ENCODE measurements at regions not wholly inside any gene's neighbourhood (a gene's known extent, or its start where the extent isn't known, plus 50 kb on each side); places are given as distances from the start of the nearest gene placed in this dataset.
"Not testable (repeated sequence)": the region's sequence is repeated elsewhere in the genome, so short reads cannot be mapped to it uniquely, and the experiment has no call there.

DNA sequence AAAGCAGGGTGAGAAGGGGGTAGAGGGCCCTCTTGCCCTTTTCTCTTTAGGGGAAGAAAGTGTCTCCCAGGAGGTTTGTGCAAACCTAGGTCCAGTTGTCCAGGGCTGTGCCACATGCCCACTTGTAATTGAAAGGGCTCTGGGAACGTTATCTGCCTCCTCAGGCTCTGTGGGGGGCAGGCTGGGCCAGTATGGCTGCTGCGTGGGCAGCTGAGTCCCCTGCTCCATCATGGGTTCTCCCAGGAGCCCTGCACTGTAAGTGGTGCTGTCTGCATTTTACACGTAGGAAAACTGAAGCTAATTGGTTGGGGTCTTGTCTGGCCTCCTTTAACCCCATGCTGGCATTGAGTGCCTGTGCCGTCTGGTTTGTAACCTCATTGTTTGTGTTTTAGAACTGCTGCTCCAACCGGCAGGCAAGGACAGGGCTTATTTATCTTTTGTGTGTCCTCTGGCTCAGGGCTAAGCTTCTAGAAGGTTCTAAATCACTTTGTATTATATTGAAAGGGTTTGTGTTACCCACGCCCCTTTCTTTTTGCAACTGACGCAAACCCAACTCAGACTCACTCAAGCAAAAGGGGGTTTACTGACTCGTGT lies 117.7 kb upstream of the CIBAR2 start:
- WGBS, 4 donors: 47 to 69% (median 56%) methylated on average over 8 of the region's 8 CpGs
- no peak for DNase-seq
- peaks cover 23 to 60% of the 10 kb centered on the region in 2 donors for H3K4me1 ChIP-seq (replicated peaks in 1 of 2)
- no peaks in the 10 kb centered on the region for H3K36me3 ChIP-seq (replicated peaks in 1 of 2)
- no peak for TF ChIP-seq POLR2A (IDR thresholded peaks at IDR 0.05)
- TF ChIP-seq, protein P1, sequence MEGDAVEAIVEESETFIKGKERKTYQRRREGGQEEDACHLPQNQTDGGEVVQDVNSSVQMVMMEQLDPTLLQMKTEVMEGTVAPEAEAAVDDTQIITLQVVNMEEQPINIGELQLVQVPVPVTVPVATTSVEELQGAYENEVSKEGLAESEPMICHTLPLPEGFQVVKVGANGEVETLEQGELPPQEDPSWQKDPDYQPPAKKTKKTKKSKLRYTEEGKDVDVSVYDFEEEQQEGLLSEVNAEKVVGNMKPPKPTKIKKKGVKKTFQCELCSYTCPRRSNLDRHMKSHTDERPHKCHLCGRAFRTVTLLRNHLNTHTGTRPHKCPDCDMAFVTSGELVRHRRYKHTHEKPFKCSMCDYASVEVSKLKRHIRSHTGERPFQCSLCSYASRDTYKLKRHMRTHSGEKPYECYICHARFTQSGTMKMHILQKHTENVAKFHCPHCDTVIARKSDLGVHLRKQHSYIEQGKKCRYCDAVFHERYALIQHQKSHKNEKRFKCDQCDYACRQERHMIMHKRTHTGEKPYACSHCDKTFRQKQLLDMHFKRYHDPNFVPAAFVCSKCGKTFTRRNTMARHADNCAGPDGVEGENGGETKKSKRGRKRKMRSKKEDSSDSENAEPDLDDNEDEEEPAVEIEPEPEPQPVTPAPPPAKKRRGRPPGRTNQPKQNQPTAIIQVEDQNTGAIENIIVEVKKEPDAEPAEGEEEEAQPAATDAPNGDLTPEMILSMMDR (IDR thresholded peaks at IDR 0.05): no peak
- intact Hi-C loops (cut with DNase I): loop anchor here (5.0 to 10.0 kb wide), 2 partner anchors 55 to 113 kb away; no protein-coding TSS in a partner anchor
- H3K9me3 ChIP-seq (replicated peaks in 1 of 3): no peaks in the 10 kb centered on the region
- peak overlapping the region in 2 of 5 donors; percentile 49 to 50 for H3K27ac ChIP-seq
- H3K4me3 ChIP-seq: no peak overlapping the region
- H3K27me3 ChIP-seq: no peaks in the 10 kb centered on the region

DNA sequence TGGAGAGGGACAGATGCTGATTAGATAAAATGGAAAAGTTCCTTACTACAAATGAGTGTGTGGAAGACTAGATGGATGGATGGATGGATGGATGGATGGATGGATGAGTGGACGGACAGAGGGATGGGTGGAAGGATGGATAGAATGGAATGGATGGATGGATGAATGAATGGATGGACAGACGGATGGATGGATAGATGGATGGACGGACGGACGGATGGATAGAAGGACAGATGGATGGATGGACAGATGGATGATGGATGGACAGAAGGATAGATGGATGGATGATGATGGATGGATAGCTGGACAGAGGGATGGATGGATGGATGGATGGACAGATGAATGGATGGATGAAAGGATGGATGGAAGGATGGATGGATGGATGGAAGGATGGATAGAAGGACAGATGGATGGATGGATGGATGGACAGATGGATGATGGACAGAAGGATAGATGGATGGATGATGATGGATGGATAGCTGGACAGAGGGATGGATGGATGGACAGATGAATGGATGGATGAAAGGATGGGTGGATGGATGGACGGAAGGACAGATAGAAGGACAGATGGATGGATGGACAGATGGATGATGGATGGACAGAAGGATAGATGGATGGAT lies 118.6 kb upstream of the CIBAR2 start:
- 86 to 97% (median 94%) methylated on average over 6 of the region's 6 CpGs for WGBS, 4 donors

DNA sequence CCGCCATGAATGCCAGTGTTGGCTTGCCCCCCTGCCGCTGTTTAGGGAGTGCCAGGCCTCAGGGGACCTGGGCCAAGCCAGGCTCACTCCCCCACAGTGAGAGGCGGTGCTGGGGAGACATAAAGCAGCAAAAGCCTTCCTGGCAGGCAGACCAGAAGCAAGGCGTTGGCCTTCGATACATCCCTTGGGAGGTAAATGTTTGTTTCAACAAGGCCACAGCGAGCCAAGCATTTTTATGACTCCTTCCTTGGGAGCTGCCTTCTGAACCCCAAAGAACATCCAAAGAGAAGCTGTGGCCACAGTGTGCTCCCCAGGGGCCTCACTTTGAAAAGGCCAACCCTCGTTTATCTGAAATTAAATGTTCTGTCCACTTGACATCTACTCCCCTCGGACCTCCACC lies 119.7 kb upstream of the CIBAR2 start:
- DNase-seq: no peak
- no peaks in the 10 kb centered on the region for H3K36me3 ChIP-seq (replicated peaks in 1 of 2)
- no peak overlapping the region for H3K4me3 ChIP-seq
- TF ChIP-seq POLR2A (IDR thresholded peaks at IDR 0.05): no peak
- TF ChIP-seq, protein P1 (IDR thresholded peaks at IDR 0.05): no peak
- intact Hi-C loops (cut with DNase I): loop anchor here (5.0 to 10.0 kb wide), 2 partner anchors 57 to 115 kb away; no protein-coding TSS in a partner anchor
- WGBS, 4 donors: 71 to 86% (median 76%) methylated on average over 6 to 8 of the region's 8 CpGs
- H3K4me1 ChIP-seq (replicated peaks in 1 of 2): peaks cover 42 to 74% of the 10 kb centered on the region in 2 donors
- no peaks in the 10 kb centered on the region for H3K9me3 ChIP-seq (replicated peaks in 1 of 3)
- peak overlapping the region in 1 of 5 donors; percentile 47 for H3K27ac ChIP-seq
- no peaks in the 10 kb centered on the region for H3K27me3 ChIP-seq

More for the DNA sequence above, 118.6 kb upstream of the CIBAR2 start:
- peak overlapping the region in 1 of 5 donors; percentile 50 for H3K27ac ChIP-seq
- H3K9me3 ChIP-seq (replicated peaks in 1 of 3); H3K27me3 ChIP-seq; H3K36me3 ChIP-seq (replicated peaks in 1 of 2); DNase-seq; H3K4me3 ChIP-seq: not testable (repeated sequence)
- peaks cover 32 to 67% of the 10 kb centered on the region in 2 donors for H3K4me1 ChIP-seq (replicated peaks in 1 of 2)
- intact Hi-C loops (cut with DNase I): loop anchor here (5.0 to 10.0 kb wide), 2 partner anchors 56 to 114 kb away; no protein-coding TSS in a partner anchor

DNA sequence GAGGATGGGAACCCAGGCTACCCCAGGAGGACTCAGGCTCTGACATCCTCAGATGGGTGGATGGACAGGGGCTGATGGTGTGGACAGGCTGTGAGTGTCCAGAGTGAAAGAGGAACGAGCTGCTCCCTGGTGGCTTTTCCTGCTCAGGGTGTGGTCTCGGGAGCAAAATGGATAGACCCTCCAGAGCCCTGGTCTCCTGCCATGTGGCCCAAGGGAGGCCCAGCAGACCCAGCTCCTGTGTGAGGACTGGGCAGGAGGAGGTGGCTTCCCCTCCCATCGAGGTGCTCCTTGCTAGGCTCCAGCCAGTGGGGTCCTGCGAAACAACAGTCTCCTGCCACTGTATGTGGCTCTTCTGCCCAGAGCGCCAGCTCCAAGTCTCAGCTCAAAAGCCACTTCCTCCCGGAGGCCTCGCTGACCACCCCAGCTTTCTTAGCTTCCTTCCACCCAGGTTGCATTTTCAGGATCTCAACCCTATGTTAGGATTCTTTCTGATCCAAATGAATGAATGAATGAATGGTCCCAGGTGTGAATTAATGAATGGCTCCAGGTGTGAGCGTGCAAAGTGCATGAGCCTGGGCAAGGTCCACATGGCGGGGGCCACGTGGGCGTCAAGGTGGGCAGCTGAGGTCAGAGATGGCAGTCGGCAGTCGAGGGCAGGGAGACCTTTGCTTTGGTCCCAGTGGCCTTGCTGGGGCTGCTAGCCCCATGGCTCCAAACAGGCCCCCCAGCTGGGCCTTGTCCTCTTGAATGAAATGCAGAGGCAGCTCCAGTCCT lies 120.3 kb upstream of the CIBAR2 start:
- 77 to 86% (median 84%) methylated on average over 10 to 13 of the region's 13 CpGs for WGBS, 4 donors
- Histone ChIP-seq H3K27ac (peak overlapping the region in 2 of 5 donors; percentile 17 to 47), H3K27me3 (no peaks in the 10 kb centered on the region), H3K9me3 (replicated peaks in 1 of 3) (no peaks in the 10 kb centered on the region), H3K4me3 (no peak overlapping the region), H3K4me1 (replicated peaks in 1 of 2) (peaks cover 42 to 73% of the 10 kb centered on the region in 2 donors), H3K36me3 (replicated peaks in 1 of 2) (no peaks in the 10 kb centered on the region)
- intact Hi-C loops (cut with DNase I): loop anchor here (5.0 to 10.0 kb wide), 2 partner anchors 58 to 115 kb away; no protein-coding TSS in a partner anchor
- TF ChIP-seq, protein P1 (IDR thresholded peaks at IDR 0.05): no peak
- TF ChIP-seq POLR2A (IDR thresholded peaks at IDR 0.05): no peak
- DNase-seq: no peak
